ENCODE measurements at regions not wholly inside any gene's neighbourhood (a gene's known extent, or its start where the extent isn't known, plus 50 kb on each side); places are given as distances from the start of the nearest gene placed in this dataset.

DNA sequence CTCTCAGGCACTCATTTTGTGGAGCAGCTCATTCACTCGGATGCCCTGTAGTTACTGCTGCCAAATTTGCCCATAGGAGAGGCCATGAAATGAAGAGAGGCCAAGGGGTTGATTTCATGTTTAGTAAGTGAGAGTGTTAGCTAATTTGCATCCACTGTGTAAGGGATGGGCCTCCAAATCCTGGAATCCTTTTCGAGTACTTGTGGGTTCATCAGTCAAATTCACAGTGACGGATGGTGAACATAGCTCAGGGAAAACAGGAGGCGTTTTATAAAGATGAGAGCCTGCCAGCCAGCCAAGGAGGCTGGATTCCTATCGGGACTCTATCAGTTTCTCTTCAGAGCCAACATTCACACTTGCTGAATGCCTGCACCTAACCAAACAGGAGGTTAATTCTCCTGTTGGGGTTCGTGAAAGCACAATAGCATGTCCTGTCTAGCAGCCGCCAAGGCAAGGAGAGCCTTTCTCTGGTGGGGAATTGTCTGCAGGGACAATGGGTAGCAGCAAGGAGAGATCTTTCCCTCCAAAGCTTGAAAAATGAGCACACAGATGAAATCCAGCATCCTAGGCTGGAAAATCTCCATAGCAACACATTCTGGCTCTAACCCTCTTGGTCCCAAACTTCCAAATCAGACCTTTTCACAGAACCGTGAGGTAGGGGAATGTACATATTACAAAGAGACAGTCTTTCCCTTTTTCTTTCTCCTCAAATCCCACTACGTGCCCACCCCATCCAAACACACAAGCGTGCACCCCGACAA is 231.4 kb upstream of the ECI2 start:
- DNase-seq, result no peak

DNA sequence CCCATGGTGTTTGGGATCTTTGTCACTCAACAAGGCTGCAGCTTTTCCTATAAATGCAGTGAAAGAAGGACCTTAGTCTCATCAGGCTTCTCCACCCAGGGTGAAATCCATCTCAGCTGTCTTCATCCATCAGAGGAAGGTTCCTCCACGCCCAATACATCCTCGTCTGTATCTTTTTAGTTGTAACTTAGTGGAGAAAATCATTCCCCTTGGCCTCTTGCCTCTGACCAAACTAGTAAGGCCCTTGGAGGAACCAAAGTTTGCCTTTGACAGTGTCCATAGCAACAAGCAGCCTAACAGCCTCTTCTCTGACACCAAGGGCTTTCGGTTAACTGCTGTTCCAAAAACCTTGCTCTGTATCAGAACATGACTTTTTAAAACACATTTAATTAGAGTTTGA is 230.3 kb upstream of the ECI2 start:
- DNase-seq, result no peak

DNA sequence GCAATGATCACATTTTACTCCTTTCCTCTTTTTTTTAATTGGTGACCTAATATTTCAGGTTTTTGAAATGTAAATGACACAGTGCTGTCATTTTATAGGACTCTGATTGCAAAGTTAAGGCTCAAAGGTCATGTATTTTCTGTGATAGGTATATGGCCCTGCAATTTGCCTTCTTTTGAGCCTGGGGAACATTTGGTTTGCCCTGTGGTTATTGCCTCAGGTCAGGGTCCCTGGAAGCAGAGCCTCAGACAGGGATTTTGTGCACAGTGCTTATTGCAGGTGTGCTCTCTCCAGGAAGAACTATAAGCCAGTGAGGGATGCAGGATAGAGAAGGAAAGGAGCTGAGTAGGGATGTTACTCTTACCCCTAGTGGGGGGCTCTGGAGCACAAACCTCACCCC is 229.3 kb upstream of the ECI2 start:
- DNase-seq, result no peak

DNA sequence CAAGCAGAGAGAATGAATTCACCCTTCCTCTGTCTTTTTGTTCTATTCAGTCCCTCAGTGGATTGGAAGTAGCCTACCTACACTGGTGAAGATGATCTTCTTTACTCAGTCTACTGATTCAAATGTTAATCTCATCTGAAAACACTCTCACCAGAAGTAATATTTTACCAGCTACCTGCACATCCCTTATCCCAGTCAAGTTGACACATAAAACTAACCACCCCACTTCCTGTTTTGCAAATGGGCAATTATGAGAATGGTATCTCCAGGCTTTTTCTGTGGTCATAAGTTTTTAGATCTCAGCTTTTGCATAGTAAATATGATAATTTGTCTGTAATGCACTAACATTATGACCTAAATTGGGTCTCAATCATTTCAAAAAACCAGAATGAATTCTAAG is 228.8 kb upstream of the ECI2 start:
- no peak for DNase-seq

DNA sequence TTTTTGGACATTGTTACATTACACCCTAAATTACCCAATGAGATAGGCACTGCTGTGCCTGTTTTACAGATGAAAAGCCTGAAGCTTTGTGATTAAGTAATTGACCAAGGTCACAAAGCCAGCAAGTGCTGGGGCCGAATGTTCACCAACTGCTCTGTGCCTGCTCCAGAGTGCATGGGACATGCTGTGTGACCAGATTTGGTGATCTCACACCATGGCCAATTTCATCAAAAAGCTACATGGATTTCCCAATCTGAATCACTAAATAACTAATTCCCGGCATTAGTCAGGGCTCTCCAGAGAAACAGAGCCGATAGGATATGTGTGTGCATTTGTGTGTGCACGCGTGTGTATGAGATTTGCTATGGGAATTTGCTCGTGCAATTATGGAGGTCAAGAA is 228.3 kb upstream of the ECI2 start:
- no peak for DNase-seq

DNA sequence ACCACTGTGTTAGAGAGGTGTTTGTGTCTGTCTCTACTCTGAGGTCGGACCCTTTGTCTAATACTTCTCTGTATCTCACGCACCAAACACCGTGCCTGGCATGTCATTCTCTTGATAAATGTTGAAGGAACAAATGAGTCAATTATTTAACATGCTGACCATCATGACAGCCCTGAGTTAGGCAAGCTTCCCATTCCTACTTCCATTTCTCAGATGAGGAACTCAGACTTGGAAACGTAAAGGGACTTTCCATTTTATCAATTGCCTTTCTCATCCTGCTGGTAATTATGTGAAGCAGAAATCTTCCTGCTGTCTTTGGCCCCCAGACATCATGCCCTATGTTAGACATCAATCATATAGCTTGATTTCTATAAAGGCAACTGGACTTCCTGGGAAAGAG is 227.0 kb upstream of the ECI2 start:
- no peak for DNase-seq

DNA sequence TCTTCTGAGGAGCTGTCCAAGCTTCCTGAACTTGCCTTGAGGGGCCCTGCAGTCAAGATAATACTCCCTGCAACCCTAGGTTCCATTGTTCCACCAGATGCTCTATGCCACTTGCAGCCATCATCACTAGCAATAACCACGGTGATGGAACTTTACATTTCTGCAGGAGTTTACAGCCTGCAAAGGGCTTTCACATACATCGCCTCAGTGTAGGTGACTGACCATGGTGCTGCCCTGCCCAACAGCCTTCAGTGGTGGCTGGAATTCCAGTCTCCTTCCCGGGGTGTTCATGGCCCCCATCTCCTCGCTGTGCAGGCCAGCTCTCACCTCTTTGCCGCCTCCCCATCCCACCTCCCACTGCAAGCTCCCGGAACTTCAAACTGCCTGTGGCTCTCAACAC is 225.5 kb upstream of the ECI2 start:
- no peak for DNase-seq

DNA sequence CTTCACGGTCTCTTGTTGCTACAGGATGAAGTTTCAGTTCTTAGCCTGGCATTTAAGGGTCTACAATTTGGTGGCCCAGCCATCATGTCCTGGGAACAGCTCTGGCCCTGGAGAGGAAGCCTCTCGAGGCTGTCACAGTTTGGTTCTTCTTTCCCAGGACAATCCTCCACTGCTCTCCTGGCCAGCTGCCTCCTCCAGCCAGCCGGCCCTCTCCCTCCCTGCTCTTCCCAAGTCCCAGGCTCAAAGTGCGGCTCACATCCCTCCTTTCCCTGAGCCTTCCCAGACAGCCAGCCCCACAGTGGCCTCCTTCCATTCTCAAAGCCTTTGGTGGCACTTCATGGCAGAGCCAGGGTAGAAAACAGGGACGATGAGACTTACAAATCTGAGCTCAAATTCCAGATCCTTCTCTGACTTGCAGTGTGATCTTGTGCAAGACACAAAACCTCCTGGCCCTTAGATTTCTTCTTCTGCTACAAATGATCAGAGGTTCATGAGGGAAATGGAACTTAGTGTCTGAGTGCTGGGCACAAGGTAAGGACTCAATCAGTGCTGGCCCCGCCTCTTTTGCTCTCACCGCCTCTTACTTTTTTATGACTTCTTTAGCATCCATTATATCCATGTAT is 223.8 kb upstream of the ECI2 start:
- DNase-seq, result peak; percentile 33

DNA sequence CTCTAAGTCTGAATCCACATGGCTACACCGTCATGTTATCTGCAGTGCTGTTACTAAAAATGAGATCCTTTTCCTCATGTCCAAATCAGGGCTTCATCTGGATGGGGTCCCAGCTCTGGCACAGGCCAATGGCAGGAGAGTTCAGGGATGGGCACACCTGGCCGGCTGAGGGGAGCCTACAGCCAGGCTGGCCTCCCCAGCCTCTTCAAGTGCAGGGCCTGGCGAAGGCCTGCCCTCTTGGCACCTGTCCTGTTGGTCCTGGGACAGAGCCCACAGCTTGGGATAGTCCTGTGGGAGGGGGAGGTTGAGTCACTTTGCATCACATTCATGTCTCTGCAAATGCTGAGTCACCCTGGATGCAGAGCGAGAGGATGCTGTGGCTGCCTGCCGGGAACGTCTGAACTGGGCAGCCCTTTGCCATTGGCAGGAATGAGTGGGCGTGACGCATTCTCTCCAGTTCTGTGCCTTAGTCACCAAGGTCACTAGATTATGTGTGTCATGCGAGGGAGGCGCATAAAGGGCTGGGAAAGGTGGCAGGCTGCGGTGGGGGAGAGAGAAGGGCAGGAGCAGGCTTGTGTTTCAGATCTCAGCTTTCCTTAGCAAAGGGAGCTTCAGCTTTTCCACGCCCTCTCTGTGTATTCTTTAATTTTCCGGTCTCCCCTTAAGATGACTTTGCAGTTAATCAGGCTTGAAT is 223.2 kb upstream of the ECI2 start:
- peak; percentile 98 for DNase-seq

DNA sequence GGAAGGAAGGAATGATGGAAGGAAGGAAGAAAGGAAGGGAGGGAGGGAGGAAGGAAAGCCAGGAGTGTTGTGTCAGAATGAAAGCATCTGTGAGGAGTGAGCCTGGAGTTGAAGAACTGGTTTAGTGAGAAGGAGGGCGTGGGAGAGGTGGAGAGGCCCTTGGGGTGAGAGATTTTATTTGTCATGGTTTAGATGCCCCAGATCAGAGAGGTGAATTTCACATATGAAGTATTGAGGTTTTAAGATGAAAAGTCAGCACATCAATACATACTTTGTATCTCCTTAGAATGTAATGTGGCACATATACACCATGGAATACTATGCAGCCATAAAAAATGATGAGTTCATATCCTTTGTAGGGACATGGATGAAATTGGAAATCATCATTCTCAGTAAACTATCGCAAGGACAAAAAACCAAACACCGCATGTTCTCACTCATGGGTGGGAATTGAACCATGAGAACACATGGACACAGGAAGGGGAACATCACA is 222.3 kb upstream of the ECI2 start:
- peak; percentile 54 for DNase-seq

DNA sequence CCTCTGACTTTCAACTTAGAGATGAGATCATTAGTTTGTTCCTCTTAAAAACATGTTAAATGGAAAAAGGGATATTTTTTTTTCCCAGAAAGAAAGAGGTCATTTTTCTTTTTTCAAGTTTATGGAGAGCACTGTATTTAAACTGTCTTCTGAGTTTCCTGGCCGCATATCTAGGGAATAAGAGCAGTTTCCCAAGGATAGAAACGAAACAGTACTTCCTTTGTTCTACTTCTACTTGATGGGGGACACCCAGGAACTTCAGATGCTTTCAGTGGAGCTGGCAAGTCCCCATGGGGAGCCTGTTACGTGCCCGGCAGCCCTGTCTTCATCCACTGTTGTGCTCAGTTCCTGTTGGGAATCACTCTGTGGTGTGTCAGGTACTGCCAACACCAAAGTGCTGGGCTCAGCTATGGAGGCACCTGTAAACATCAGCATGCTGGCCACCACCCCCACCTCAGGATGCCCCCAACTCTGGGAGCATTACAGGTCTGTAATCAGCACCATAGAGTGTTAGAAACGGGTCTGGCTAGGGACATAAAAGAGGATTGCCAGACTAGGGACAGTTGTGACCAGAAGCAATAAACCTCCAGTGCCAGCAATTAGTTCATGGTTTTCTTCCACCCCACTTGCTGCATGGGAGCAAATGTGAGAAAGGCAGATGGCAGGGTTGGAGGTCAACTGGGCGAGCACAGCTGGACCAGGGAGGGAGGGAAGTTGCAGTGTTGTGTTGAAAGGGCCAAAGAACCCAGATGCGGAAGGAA is 221.7 kb upstream of the ECI2 start:
- no peak for DNase-seq

DNA sequence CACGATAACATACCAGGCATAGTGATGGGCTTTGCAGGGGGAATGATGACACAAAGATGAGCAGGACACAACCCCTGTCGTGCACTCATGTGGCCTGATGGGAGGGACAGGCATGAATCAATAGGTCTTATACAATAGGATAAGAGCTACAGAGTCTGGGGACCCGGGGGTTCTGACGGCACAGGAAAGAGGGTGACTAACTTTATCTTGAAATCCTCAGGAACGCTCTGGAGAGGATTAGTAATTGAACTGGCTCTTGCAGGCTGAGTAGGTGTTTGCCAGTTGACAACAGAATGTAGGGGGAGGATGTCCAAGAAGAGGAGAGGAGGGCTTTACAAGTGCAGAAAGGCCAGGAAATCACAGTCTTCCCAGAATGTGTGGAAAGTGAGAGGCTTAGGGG is 219.9 kb upstream of the ECI2 start:
- no peak for DNase-seq

DNA sequence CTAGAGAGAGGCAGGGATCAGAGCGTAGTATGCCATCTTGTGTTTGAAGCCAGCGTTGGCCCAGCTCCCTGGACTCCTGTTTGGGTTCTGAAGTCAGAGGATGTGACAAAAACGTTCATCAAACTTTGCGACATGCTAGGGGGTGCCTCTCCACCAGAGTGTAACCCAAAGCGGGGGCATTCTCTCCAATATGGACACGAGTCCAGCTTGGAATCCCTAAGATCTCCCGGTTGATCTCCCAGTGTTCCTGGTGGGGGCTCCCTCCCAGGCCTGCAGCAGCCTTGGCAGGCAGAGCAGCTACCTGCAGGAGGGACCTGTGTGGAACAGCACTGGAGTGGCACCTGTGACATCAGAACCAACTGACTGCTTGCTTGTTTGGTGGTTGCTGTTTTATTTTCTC is 218.8 kb upstream of the ECI2 start:
- no peak for DNase-seq

DNA sequence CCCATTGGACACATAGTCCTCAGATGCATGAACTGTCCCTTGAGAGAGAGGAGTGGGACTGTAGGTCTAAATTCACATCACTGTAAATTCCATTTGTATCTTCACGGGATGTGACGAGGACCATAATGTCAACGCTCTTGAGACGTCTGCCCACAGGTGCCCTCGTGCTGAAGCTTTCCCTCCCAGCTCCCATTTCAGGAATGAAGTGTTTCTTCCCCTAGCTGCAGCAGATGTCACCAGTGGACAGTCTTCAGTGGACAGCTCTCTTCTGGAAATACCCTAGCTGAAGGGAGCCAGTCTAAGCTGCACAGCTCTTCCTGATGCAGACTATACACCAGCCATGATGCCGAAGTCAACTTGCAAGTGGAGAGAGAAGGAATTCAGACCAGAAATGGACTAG is 217.4 kb upstream of the ECI2 start:
- no peak for DNase-seq

DNA sequence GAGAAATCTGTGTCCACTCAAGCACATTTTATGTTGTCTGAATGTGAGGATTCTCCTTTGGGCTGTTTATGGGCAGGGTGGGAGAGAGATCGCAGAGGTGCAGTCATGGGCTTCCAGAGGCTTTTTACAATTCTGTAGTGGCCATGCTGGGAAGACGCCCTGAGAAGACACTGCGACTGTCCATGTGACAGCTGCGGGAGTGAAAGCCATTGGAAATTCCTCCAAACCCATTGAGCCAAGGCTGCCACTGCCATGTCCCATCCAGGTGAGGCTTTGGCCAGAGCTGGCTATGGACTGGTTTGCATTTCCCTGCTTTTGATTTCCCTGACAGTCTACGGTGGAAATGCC is 216.9 kb upstream of the ECI2 start:
- peak; percentile 27 for DNase-seq

DNA sequence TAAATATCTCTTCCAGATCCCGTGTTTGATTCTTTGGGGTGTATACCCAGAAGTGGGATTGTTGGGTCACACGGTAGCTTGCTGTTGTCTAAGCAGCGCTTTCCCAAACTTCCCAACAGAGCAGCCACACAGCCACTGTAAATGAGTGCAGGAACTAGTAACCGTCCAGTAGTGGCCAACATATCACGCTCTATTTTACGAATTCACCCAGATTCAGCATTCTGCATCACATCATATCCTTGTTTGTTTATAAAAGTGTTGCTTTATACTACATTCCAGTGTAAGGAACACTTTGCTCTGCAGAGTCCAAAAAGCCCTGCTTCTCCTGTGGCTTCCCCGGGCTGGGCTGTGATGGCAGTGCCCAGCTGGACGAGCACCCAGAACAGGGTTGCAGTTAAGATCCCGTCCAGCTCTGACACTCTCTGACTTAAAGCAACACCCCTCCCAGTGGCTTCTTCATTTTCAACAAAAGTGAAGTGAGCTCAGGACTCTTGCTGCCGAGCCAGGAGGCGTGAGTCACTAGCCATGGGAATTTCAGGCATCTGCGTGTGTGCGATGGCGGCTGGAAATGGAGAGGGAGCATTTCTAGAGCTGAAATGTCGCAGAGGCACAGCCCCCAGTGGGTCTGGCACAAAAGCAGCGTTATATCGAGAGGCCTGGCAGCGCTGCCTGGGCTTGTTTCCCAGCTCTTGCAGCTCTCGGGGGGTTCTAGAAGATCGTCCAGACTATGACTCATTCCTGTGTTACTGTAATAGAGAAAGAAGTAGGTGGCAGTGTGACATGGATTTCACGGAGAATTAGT is 216.3 kb upstream of the ECI2 start:
- peak; percentile 48 for DNase-seq

DNA sequence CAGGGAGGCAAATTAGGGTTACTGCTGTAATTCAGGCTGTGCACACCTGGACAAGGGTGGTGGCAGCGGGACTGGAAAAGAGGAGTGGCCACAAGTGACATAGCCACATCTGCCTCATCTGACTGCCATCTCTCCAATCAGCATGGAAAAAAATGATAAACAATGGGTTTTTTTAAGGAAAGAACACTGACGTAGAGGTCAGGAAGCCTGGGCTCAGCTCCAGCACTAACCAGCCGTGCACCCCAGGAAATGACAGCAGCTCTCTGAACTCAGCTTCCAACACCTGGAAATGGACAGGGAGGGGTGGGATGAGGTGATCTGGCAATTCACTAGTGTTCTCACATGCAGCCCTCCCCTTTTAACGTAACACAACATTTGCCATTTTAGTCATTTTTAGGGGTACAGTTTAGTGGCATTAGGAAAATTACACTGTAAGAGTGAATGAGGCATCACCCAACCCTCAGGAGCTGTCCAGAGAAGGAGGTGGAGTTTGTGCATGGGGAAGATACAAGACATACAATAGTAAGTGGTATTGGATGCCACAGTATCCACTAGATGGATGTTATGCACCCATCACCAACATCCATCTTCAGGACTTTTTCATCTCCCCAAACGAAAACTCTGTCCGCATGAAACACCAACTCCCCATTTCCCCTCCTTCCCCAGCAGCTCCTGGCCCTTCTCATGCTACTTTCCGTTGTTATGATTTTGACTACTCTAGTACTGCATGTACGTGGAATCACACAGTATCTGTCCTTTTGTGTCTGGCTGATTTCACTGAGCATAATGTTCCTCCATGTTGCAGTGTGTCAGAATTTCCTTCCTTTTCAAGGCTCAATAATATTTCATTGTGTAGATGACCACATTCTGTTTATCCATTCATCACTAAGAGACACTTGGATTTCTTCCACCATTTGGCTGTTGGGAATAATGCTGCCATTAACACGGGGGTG is 215.5 kb upstream of the ECI2 start:
- DNase-seq, result no peak

DNA sequence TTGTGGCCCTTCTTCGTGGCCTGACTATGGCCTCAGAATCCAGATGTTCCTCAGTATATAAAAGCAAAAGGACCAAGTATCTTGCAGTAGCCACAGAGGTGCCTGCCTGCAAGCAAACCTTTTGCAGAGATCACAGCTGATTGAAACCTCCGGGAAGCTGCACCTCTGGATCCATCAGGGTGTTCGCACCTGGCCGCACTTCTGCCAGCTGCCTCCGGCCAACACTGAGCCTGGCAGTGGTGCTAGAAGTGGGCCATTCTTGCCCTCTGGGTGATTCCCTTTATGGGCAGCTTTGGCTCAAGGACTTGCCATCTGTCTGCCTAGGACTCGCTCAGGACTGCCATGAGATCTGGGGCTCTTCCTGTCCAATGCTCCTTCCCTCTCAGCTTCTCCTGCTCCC is 214.6 kb upstream of the ECI2 start:
- no peak for DNase-seq

DNA sequence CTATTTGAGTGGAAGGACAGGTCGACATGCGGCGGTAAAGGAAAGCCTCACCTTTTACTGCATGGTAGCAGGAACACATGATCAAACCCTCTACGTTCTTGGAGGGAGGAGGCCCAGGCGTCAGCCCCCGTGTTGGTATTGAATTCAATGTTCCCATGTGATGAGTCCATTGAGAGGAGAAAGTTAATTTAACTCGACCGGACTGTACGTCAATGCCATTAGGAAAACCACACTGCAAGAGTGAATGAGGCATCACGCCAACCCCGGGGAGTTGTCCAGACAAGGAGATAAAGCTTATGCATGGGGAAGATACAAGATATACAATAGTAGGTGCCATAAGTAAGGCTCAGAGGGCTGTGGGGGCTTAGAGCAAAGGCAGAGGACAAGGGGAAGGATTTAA is 213.9 kb upstream of the ECI2 start:
- DNase-seq, result no peak

DNA sequence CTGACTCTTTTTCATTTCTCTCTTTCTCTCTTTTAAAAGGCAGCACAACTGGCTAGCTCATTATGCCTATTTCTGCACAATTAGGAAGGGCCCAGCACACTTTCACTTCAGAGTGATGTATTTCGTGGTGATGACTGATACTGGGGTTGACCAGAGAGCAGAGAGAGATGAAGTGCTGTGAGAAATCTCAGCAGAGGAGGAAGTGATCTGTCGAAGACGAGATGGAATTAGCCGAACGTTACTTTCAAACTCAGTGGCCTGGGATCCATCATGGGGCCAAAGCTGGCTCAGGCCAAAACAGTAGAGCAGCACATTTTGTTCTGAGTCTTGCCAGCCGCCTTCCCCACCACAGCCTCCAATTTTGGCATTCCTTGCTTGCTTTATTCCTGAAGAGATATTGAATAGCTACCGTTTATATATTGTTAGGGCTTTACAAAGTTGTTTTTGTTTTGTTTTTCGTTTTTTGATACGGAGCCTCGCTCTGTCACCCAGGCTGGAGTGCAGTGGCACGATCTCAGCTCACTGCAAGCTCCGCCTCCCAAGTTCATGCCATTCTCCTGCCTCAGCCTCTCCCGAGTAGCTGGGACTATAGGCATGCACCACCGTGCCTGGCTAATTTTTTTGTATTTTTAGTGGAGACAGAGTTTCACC is 213.2 kb upstream of the ECI2 start:
- no peak for DNase-seq

DNA sequence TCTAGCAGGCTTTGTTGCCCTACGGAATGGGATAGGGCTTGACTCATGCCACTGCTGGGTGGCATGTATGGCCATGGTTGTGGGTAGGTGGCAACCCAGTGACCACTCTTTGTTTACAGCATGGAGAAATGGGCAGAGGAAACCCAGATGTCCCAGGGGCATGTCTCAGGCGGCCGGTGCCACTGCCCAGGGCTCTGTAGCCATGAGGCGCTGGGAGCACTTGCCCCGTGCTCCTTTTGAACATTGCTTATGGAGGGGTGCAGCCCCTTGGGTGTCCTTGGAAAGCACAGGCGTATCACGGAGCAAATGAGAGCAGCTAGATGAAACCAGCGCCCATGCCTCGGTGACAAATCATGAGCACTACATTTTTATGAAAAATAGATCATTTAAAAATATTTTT is 212.5 kb upstream of the ECI2 start:
- no peak for DNase-seq
